ENCODE measurements at regions not wholly inside any gene's neighbourhood (a gene's known extent, or its start where the extent isn't known, plus 50 kb on each side); places are given as distances from the start of the nearest gene placed in this dataset.

- TF ChIP-seq POLR2AphosphoS5 (IDR thresholded peaks at IDR 0.05) (no peak), POLR2A (IDR thresholded peaks at IDR 0.05; ENCODE audit: low read depth) (no peak)
- TF ChIP-seq, protein P1, sequence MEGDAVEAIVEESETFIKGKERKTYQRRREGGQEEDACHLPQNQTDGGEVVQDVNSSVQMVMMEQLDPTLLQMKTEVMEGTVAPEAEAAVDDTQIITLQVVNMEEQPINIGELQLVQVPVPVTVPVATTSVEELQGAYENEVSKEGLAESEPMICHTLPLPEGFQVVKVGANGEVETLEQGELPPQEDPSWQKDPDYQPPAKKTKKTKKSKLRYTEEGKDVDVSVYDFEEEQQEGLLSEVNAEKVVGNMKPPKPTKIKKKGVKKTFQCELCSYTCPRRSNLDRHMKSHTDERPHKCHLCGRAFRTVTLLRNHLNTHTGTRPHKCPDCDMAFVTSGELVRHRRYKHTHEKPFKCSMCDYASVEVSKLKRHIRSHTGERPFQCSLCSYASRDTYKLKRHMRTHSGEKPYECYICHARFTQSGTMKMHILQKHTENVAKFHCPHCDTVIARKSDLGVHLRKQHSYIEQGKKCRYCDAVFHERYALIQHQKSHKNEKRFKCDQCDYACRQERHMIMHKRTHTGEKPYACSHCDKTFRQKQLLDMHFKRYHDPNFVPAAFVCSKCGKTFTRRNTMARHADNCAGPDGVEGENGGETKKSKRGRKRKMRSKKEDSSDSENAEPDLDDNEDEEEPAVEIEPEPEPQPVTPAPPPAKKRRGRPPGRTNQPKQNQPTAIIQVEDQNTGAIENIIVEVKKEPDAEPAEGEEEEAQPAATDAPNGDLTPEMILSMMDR (IDR thresholded peaks at IDR 0.05) = no peak
Observed at GRCh38 chr10:28958468-28958867, 281.1 kb downstream of the BAMBI start.
